ENCODE measurements at regions not wholly inside any gene's neighbourhood (a gene's known extent, or its start where the extent isn't known, plus 50 kb on each side); places are given as distances from the start of the nearest gene placed in this dataset.

- no peaks in the 10 kb centered on the region for H3K27me3 ChIP-seq
- H3K4me3 ChIP-seq: no peak overlapping the region
- no peaks in the 10 kb centered on the region for H3K36me3 ChIP-seq
- no peak overlapping the region for H3K27ac ChIP-seq
- H3K4me1 ChIP-seq: no peaks in the 10 kb centered on the region
- no peak for DNase-seq
- 61 to 82% (median 79%) methylated on average over 3 of the region's 3 CpGs for WGBS, 5 donors
- intact Hi-C loops (cut with DNase I; ENCODE audit: low total_unique reads): no loop called here
- TF ChIP-seq CTCF (IDR thresholded peaks at IDR 0.05) (no peak), EP300 (IDR thresholded peaks at IDR 0.05) (no peak), POLR2A (IDR thresholded peaks at IDR 0.05) (no peak), POLR2AphosphoS5 (IDR thresholded peaks at IDR 0.05) (no peak)
- H3K9me3 ChIP-seq: no peaks in the 10 kb centered on the region
Observed at GRCh38 chr12:59007620-59008019, 87.3 kb upstream of the LRIG3 start.

- no peak overlapping the region for H3K27ac ChIP-seq
- intact Hi-C loops (cut with DNase I; ENCODE audit: low total_unique reads): no loop called here
- WGBS, 5 donors: 62 to 82% (median 80%) methylated on average over 4 of the region's 4 CpGs
Observed at GRCh38 chr12:59005193-59005955, 85.1 kb upstream of the LRIG3 start.

GRCh38 chr12:59004456-59004855 lies 84.2 kb upstream of the LRIG3 start:
- H3K4me1 ChIP-seq: no peaks in the 10 kb centered on the region
- no peak overlapping the region for H3K27ac ChIP-seq
- intact Hi-C loops (cut with DNase I; ENCODE audit: low total_unique reads): no loop called here
- 83 to 92% (median 87%) methylated on average over 2 of the region's 2 CpGs for WGBS, 5 donors
- no peaks in the 10 kb centered on the region for H3K9me3 ChIP-seq
- no peak for DNase-seq
- H3K4me3 ChIP-seq: no peak overlapping the region
- H3K36me3 ChIP-seq: no peaks in the 10 kb centered on the region
- TF ChIP-seq EP300 (IDR thresholded peaks at IDR 0.05) (no peak), POLR2A (IDR thresholded peaks at IDR 0.05) (no peak), CTCF (IDR thresholded peaks at IDR 0.05) (no peak), POLR2AphosphoS5 (IDR thresholded peaks at IDR 0.05) (no peak)
- no peaks in the 10 kb centered on the region for H3K27me3 ChIP-seq

More at GRCh38 chr12:59005193-59005955, 85.1 kb upstream of the LRIG3 start:
- Histone ChIP-seq H3K4me1 (no peaks in the 10 kb centered on the region), H3K4me3 (no peak overlapping the region), H3K36me3 (no peaks in the 10 kb centered on the region), H3K9me3 (no peaks in the 10 kb centered on the region), H3K27me3 (no peaks in the 10 kb centered on the region)
- DNase-seq: peak in 1 of 2 donors; percentile 63
- TF ChIP-seq EP300 (IDR thresholded peaks at IDR 0.05) (no peak), POLR2A (IDR thresholded peaks at IDR 0.05) (no peak)

- no peaks in the 10 kb centered on the region for H3K4me1 ChIP-seq
- no peaks in the 10 kb centered on the region for H3K36me3 ChIP-seq
- no peaks in the 10 kb centered on the region for H3K27me3 ChIP-seq
- no peak for DNase-seq
- H3K27ac ChIP-seq: no peak overlapping the region
- intact Hi-C loops (cut with DNase I; ENCODE audit: low total_unique reads): no loop called here
- TF ChIP-seq EP300 (IDR thresholded peaks at IDR 0.05): no peak
- no peak for TF ChIP-seq POLR2A (IDR thresholded peaks at IDR 0.05)
- no peak for TF ChIP-seq POLR2AphosphoS5 (IDR thresholded peaks at IDR 0.05)
- TF ChIP-seq CTCF (IDR thresholded peaks at IDR 0.05): no peak
- H3K4me3 ChIP-seq: no peak overlapping the region
- WGBS, 5 donors: 90 to 94% (median 93%) methylated on average over 3 of the region's 3 CpGs
- H3K9me3 ChIP-seq: no peaks in the 10 kb centered on the region
Observed at GRCh38 chr12:58995666-58996363, 75.5 kb upstream of the LRIG3 start.

Data from stomach (tissue), 8 donors.